ENCODE measurements at regions not wholly inside any gene's neighbourhood (a gene's known extent, or its start where the extent isn't known, plus 50 kb on each side); places are given as distances from the start of the nearest gene placed in this dataset.

GRCh38 chr9:79387101-79387835 lies 184.5 kb upstream of the TLE4 start:
- Histone ChIP-seq H3K9me3 (no peaks in the 10 kb centered on the region), H3K36me3 (no peaks in the 10 kb centered on the region), H3K4me1 (no peaks in the 10 kb centered on the region), H3K4me3 (no peak overlapping the region), H3K27ac (no peak overlapping the region), H3K27me3 (ENCODE audit: low read depth) (no peaks in the 10 kb centered on the region)
- ATAC-seq (no peak), DNase-seq (no peak)
- intact Hi-C loops (cut with DNase I) = no loop called here
- TF ChIP-seq CTCF (IDR thresholded peaks at IDR 0.05) = no peak

- ATAC-seq = no peak
- intact Hi-C loops (cut with DNase I) = no loop called here
- no peak for TF ChIP-seq CTCF (IDR thresholded peaks at IDR 0.05)
- no peaks in the 10 kb centered on the region for H3K36me3 ChIP-seq
- no peaks in the 10 kb centered on the region for H3K4me1 ChIP-seq
- no peaks in the 10 kb centered on the region for H3K9me3 ChIP-seq
- no peak for DNase-seq
- no peak overlapping the region for H3K4me3 ChIP-seq
- H3K27ac ChIP-seq = no peak overlapping the region
- H3K27me3 ChIP-seq (ENCODE audit: low read depth) = no peaks in the 10 kb centered on the region
Observed at GRCh38 chr9:79390077-79390698, 181.6 kb upstream of the TLE4 start.

GRCh38 chr9:79390781-79391770 lies 180.7 kb upstream of the TLE4 start:
- H3K27ac ChIP-seq = no peak overlapping the region
- no peak overlapping the region for H3K4me3 ChIP-seq
- ATAC-seq = no peak
- no peaks in the 10 kb centered on the region for H3K36me3 ChIP-seq
- TF ChIP-seq CTCF (IDR thresholded peaks at IDR 0.05) = no peak
- no peaks in the 10 kb centered on the region for H3K27me3 ChIP-seq (ENCODE audit: low read depth)
- H3K4me1 ChIP-seq = no peaks in the 10 kb centered on the region
- intact Hi-C loops (cut with DNase I) = no loop called here
- DNase-seq = no peak
- no peaks in the 10 kb centered on the region for H3K9me3 ChIP-seq

GRCh38 chr9:79395228-79395627 lies 176.5 kb upstream of the TLE4 start:
- no peak overlapping the region for H3K27ac ChIP-seq
- H3K27me3 ChIP-seq (ENCODE audit: low read depth) = no peaks in the 10 kb centered on the region
- H3K36me3 ChIP-seq = no peaks in the 10 kb centered on the region
- TF ChIP-seq CTCF (IDR thresholded peaks at IDR 0.05) = no peak
- no peak overlapping the region for H3K4me3 ChIP-seq
- no peaks in the 10 kb centered on the region for H3K9me3 ChIP-seq
- no peaks in the 10 kb centered on the region for H3K4me1 ChIP-seq
- no peak for ATAC-seq
- no peak for DNase-seq
- intact Hi-C loops (cut with DNase I) = no loop called here

- H3K36me3 ChIP-seq = no peaks in the 10 kb centered on the region
- DNase-seq = no peak
- no peak for TF ChIP-seq CTCF (IDR thresholded peaks at IDR 0.05)
- no peak overlapping the region for H3K27ac ChIP-seq
- H3K9me3 ChIP-seq = no peaks in the 10 kb centered on the region
- H3K27me3 ChIP-seq (ENCODE audit: low read depth) = no peaks in the 10 kb centered on the region
- H3K4me1 ChIP-seq = no peaks in the 10 kb centered on the region
- intact Hi-C loops (cut with DNase I) = no loop called here
- no peak for ATAC-seq
- no peak overlapping the region for H3K4me3 ChIP-seq
Observed at GRCh38 chr9:79395755-79396154, 176.0 kb upstream of the TLE4 start.

Data from lower lobe of right lung (tissue), 2 donors.